RWPE1 (cell line): ENCODE measurements at regions not wholly inside any gene's neighbourhood (a gene's known extent, or its start where the extent isn't known, plus 50 kb on each side); places are given as distances from the start of the nearest gene placed in this dataset.

ENCODE experiments used
- CTCF ChIA-PET: fragments of 350-600 bp; sonication (Branson Sonifier 250); formaldehyde crosslinking; extraction: SDS; loops from one replicate; lab custom pipeline; 2021; lab: Yijun Ruan, JAX
- POLR2A ChIA-PET: fragments of 400-600 bp; formaldehyde crosslinking; extraction: SDS; loops from one replicate; lab custom pipeline; 2020; ENCODE audit warnings: antibody characterized with exemption; ENCODE audit not compliant: low non-redundant PET; lab: Yijun Ruan, JAX
- DNase-seq: peaks from one replicate; pipeline ENCODE4 v3.0.0; 2012; ENCODE audit warnings: low spot score
- H3K27ac ChIP-seq: fragments of 450-650 bp; 2 replicates; pipeline ENCODE4 v1.5.1; 2017
- TF ChIP-seq, protein P1 (sequence below): fragments of 450-650 bp; conservative IDR thresholded peaks from 2 replicates; pipeline ENCODE4 v1.5.1; 2017; ENCODE audit warnings: low read depth, mild to moderate bottlenecking

DNA sequence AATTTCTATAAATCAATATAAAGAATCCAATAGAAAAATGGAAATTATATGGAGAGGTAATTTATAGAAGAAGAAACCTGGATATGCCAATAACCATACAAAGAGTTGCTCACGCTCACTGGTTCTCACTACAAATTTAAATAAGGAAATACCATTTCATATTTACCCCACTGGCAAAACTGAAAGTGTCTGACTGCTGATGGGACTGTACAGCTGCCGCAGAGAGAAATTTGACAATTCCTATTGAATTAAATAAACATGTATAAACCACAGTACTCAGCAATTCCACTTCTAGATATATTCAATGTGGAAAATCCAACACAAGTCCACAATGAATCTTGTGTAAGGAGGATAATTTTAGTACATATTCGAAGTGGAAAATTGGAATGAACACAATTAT, 830.4 kb upstream of the GRAMD2B start:
- DNase-seq: no peak
- POLR2A ChIA-PET: no interaction called here
- CTCF ChIA-PET: no interaction called here
- TF ChIP-seq, protein P1, sequence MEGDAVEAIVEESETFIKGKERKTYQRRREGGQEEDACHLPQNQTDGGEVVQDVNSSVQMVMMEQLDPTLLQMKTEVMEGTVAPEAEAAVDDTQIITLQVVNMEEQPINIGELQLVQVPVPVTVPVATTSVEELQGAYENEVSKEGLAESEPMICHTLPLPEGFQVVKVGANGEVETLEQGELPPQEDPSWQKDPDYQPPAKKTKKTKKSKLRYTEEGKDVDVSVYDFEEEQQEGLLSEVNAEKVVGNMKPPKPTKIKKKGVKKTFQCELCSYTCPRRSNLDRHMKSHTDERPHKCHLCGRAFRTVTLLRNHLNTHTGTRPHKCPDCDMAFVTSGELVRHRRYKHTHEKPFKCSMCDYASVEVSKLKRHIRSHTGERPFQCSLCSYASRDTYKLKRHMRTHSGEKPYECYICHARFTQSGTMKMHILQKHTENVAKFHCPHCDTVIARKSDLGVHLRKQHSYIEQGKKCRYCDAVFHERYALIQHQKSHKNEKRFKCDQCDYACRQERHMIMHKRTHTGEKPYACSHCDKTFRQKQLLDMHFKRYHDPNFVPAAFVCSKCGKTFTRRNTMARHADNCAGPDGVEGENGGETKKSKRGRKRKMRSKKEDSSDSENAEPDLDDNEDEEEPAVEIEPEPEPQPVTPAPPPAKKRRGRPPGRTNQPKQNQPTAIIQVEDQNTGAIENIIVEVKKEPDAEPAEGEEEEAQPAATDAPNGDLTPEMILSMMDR: no peak
- no peak overlapping the region for H3K27ac ChIP-seq

DNA sequence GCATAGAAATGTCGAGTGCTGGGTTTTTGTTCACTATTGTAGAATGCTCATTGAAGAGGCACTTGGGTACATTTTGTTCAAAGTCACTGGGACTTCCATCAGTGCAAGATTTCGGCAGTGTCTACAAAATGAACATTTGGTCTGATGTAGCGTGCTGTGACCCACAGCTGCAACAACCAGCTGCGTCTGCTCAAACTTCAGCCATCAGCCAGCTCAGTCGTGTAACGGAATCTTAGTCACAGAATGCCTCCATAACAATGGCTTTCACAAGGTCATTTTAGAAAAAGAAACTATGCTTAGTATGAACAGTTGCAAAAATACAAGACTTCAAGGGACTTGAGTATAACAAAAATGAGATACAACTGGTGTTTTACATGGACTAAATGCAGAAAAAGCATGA, 828.1 kb upstream of the GRAMD2B start:
- ChIA-PET CTCF (no interaction called here), POLR2A (no interaction called here)
- H3K27ac ChIP-seq: no peak overlapping the region
- TF ChIP-seq, protein P1: no peak
- DNase-seq: no peak

DNA sequence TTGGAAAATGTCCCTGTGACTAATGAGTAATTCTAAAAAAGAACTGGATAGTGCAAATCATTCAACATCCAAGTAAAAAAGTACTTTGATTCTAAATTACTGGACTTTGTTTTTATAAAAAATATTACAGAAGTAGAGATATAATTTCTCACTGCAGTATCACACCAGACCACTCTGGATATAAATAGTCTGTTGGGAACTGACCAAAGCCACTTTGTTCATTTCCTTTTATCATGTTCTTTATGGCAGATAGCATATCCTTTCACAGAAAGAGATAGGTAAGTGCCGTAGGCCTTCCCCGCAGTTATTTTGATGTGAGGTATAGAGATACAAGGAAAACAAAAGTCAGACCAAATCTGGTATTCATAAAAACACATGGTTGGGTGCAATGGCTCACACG, 827.4 kb upstream of the GRAMD2B start:
- ChIA-PET POLR2A (no interaction called here), CTCF (no interaction called here)
- H3K27ac ChIP-seq: no peak overlapping the region
- TF ChIP-seq, protein P1: no peak
- no peak for DNase-seq

DNA sequence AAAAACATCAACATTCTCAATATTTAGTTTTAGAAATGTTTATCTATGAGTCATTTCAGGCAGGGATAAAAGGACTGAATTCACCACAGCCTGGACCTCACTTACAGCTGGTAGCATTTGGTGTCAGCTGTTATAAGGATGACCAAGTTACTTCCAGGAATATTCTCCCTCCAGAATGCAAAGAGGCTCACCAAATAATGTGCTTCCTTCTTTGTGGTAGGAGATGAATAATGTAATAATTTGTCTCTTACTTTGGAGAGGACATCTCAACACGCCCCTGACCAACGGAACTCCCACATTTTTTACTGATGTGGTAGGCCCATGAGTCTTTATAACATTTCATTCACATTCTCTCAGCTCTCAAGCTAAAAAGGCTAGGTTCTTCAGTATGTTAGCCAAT, 825.9 kb upstream of the GRAMD2B start:
- TF ChIP-seq, protein P1: no peak
- CTCF ChIA-PET: interaction anchor here (0.6 kb wide), 1 partner anchor 238 kb away, joined by 4 read pairs; no protein-coding TSS in a partner anchor
- POLR2A ChIA-PET: no interaction called here
- no peak overlapping the region for H3K27ac ChIP-seq
- DNase-seq: no peak

DNA sequence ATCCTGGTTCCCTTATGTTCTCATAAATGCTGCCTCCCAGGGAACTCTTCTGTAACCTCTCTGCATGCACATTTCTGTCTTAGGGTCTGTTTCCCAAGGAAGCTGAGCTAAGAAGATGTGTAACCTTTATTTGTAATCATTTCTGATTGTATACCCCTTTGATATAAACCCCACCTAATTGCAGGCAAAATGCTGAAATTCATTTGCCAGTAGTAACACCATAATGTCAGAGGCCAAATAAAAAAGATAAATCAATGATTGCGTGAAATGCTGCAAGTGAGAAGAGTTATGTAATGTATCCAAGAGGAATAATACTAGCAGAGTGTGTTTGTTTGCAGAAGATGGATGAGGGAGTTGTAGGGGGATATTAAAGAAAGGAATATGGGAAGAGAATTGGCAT, 822.6 kb upstream of the GRAMD2B start:
- ChIA-PET POLR2A (no interaction called here), CTCF (no interaction called here)
- TF ChIP-seq, protein P1: no peak
- no peak overlapping the region for H3K27ac ChIP-seq
- DNase-seq: no peak

DNA sequence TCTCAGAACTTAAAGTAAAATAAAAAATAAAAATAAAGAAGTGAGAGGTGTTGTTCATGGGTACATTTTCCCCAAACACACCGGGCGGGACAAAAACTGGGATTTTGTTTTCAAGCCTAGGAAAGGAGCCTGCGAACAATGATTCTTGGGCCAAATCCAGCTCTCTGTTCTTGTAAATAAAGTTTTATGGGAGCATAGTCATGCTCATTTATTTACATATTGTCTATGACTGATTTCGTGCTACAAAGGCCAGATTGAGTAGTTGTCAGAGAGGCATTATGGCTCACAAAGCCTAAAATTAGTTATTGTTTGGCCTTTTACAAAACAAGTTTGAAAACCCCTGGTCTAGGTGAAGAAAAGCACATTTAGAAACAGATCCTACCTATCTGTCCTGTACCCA, 821.0 kb upstream of the GRAMD2B start:
- H3K27ac ChIP-seq: no peak overlapping the region
- no peak for DNase-seq
- POLR2A ChIA-PET: no interaction called here
- CTCF ChIA-PET: interaction anchor here (0.8 kb wide), 1 partner anchor 960 kb away, joined by 3 read pairs; no protein-coding TSS in a partner anchor
- TF ChIP-seq, protein P1: no peak

DNA sequence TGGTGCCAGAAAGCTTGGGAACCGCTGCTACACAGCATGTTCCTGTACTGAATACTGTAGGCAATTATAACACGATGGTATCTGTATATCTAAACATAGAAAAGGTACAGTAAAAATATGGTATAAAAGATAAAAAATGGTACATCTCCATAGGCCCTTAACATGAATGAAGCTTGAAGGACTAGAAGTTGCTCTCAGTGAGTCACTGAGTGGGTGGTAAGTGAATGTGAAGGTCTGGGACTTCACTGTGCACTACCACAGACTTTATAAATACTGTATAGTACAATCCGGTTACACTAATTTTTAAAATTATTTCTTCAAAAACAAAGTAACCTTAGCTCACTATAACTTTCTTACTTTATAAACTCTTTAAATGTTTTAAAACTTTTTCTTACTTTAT, 819.9 kb upstream of the GRAMD2B start:
- no peak overlapping the region for H3K27ac ChIP-seq
- TF ChIP-seq, protein P1: no peak
- ChIA-PET CTCF (no interaction called here), POLR2A (no interaction called here)
- no peak for DNase-seq
